IMR-90 (cell line): ENCODE measurements at regions not wholly inside any gene's neighbourhood (a gene's known extent, or its start where the extent isn't known, plus 50 kb on each side); places are given as distances from the start of the nearest gene placed in this dataset.

Experiments used
- BHLHE40 ChIP-seq: fragments of 150-350 bp; IDR thresholded peaks from 2 replicates; pipeline ENCODE4 v1.6.1; 2016; ENCODE audit warnings: mild to moderate bottlenecking, low read depth, low read length
- CEBPB ChIP-seq: IDR thresholded peaks from 2 replicates; pipeline ENCODE4 v1.6.1; 2012; ENCODE audit warnings: low read depth, low read length, improper control_type of control experiment
- CHD1 ChIP-seq: IDR thresholded peaks from 2 replicates; pipeline ENCODE4 v1.6.1; 2012; ENCODE audit warnings: low read depth, low read length, improper control_type of control experiment
- CTCF ChIP-seq: conservative IDR thresholded peaks from 2 replicates; pipeline ENCODE4 v1.5.1; 2012; ENCODE audit warnings: mild to moderate bottlenecking, low read depth, low read length, improper control_type of control experiment
- ELK1 ChIP-seq: fragments of 150-350 bp; IDR thresholded peaks from 2 replicates; pipeline ENCODE4 v1.6.1; 2016; ENCODE audit warnings: low read depth, mild to moderate bottlenecking, low read length, moderate library complexity, borderline replicate concordance
- FOS ChIP-seq: fragments of 150-350 bp; IDR thresholded peaks from 2 replicates; pipeline ENCODE4 v1.6.1; 2016; ENCODE audit warnings: low read depth, low read length
- MAFK ChIP-seq: IDR thresholded peaks from 2 replicates; pipeline ENCODE4 v1.6.1; 2012; ENCODE audit warnings: low read depth, low read length, improper control_type of control experiment
- MXI1 ChIP-seq: IDR thresholded peaks from 2 replicates; pipeline ENCODE4 v1.6.1; 2012; ENCODE audit warnings: low read depth, mild to moderate bottlenecking, low read length, moderate library complexity, borderline replicate concordance
- POLR2A ChIP-seq: IDR thresholded peaks from 2 replicates; pipeline ENCODE4 v1.6.1; 2012; ENCODE audit warnings: mild to moderate bottlenecking, low read depth, low read length
- RAD21 ChIP-seq: IDR thresholded peaks from 2 replicates; pipeline ENCODE4 v1.6.1; 2012; ENCODE audit warnings: low read length, improper control_type of control experiment
- RCOR1 ChIP-seq: IDR thresholded peaks from 2 replicates; pipeline ENCODE4 v1.6.1; 2012; ENCODE audit warnings: mild to moderate bottlenecking, low read length, improper control_type of control experiment; ENCODE audit not compliant: insufficient replicate concordance
- RFX5 ChIP-seq: IDR thresholded peaks from 2 replicates; pipeline ENCODE4 v1.8.0; 2012; ENCODE audit warnings: low read depth, mild to moderate bottlenecking, low read length, moderate library complexity
- SMC3 ChIP-seq: fragments of 150-350 bp; IDR thresholded peaks from 2 replicates; pipeline ENCODE4 v1.6.1; 2016; ENCODE audit warnings: low read depth, mild to moderate bottlenecking, antibody characterized with exemption, low read length, moderate library complexity
- USF2 ChIP-seq: fragments of 150-350 bp; IDR thresholded peaks from 2 replicates; pipeline ENCODE4 v1.6.1; 2017; ENCODE audit warnings: mild to moderate bottlenecking, antibody characterized with exemption, low read length, low read depth

- TF ChIP-seq CTCF (no peak), POLR2A (no peak), CHD1 (no peak), MXI1 (no peak), SMC3 (no peak), ELK1 (no peak), RAD21 (no peak), RCOR1 (no peak), USF2 (no peak), CEBPB (no peak), RFX5 (no peak), BHLHE40 (no peak), FOS (no peak), MAFK (no peak)
Observed at GRCh38 chr9:88064554-88064953, 73.7 kb downstream of the SPATA31C2 start.
